DND-41 (cell line): ENCODE measurements at regions not wholly inside any gene's neighbourhood (a gene's known extent, or its start where the extent isn't known, plus 50 kb on each side); places are given as distances from the start of the nearest gene placed in this dataset.

Source experiments
- ATAC-seq: fragments of 200-7000 bp; cut with Tn5 transposase; 3 replicates; pipeline ENCODE4 v1.9.1; 2021; ENCODE audit warnings: low read depth; ENCODE audit not compliant: insufficient read depth
- DNase-seq: peaks from one replicate; pipeline ENCODE4 v3.0.0-alpha.2; 2020
- H2AFZ ChIP-seq: 2 replicates; pipeline ENCODE4 v1.6.0; 2012; ENCODE audit warnings: low read depth, low read length
- H3K27ac ChIP-seq: 2 replicates; pipeline ENCODE4 v1.5.1; 2012; ENCODE audit warnings: low read length, inconsistent platforms
- H3K27me3 ChIP-seq: fragments of 200-600 bp; sonication (generic); 2 replicates; pipeline ENCODE4 v1.6.0; 2012; ENCODE audit warnings: low read length, mild to moderate bottlenecking, inconsistent platforms; ENCODE audit not compliant: insufficient read depth, poor library complexity
- H3K36me3 ChIP-seq: 2 replicates; pipeline ENCODE4 v1.5.1; 2012; ENCODE audit warnings: low read length, inconsistent platforms; ENCODE audit not compliant: insufficient read depth
- H3K4me1 ChIP-seq: 2 replicates; pipeline ENCODE4 v1.5.1; 2012; ENCODE audit warnings: mild to moderate bottlenecking, low read length; ENCODE audit not compliant: insufficient read depth
- H3K4me2 ChIP-seq: 2 replicates; pipeline ENCODE4 v1.6.0; 2012; ENCODE audit warnings: mild to moderate bottlenecking, moderate library complexity, low read length, inconsistent platforms; ENCODE audit not compliant: insufficient read depth
- H3K4me3 ChIP-seq, 2 experiments: fragments of 200-600 bp in 1 of 2; shearing (Covaris generic) in 1 of 2; 2 replicates each; pipeline ENCODE4 v1.5.1; 2012 to 2016; ENCODE audit warnings: inconsistent platforms in 2 of 2, low read length in 2 of 2, mild to moderate bottlenecking in 2 of 2, low read depth in 1 of 2, moderate library complexity in 1 of 2
- H3K79me2 ChIP-seq: 2 replicates; pipeline ENCODE4 v1.6.0; 2012; ENCODE audit warnings: low read length, inconsistent platforms; ENCODE audit not compliant: insufficient read depth
- H3K9ac ChIP-seq: 2 replicates; pipeline ENCODE4 v1.6.0; 2012; ENCODE audit warnings: low read depth, mild to moderate bottlenecking, inconsistent platforms, low read length, moderate library complexity
- H3K9me3 ChIP-seq: 2 replicates; pipeline ENCODE4 v1.5.1; 2012; ENCODE audit warnings: low read length, moderate library complexity, mild to moderate bottlenecking, inconsistent platforms; ENCODE audit not compliant: insufficient read depth, severe bottlenecking
- H4K20me1 ChIP-seq: 2 replicates; pipeline ENCODE4 v1.6.0; 2012; ENCODE audit warnings: low read length; ENCODE audit not compliant: insufficient read depth
- EZH2 ChIP-seq: IDR thresholded peaks from 3 replicates; pipeline ENCODE4 v1.6.1; 2012; ENCODE audit warnings: borderline replicate concordance, low read depth, mild to moderate bottlenecking, moderate library complexity, low read length, inconsistent platforms; ENCODE audit not compliant: severe bottlenecking
- TF ChIP-seq, protein P1 (sequence below): IDR thresholded peaks from 2 replicates; pipeline ENCODE4 v1.5.1; 2012; ENCODE audit warnings: borderline replicate concordance, low read length, moderate library complexity, mild to moderate bottlenecking; ENCODE audit not compliant: poor library complexity, severe bottlenecking; ENCODE audit errors: extremely low read depth

DNA sequence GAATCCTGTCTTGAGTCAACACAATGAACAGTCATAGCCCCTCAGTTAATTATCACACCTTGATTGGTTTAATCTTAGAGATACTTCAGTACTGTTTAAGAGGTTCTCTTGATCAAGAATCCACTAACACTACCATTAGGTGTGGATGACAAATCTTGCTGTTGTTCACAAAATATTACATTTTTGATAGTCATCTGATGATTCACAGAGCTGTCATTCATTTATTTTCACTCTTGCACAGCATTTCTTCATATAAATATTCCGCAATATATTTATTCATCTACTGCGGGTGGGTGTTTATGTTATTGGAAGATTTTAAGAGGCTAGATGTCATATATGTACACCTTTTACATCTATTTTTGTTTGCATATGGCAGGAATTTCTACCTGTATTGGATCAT lies 1138.1 kb upstream of the PRKX start:
- H3K4me1 ChIP-seq, result no peaks in the 10 kb centered on the region
- H3K79me2 ChIP-seq, result no peaks in the 10 kb centered on the region
- no peaks in the 10 kb centered on the region for H3K27me3 ChIP-seq
- H3K9me3 ChIP-seq, result no peaks in the 10 kb centered on the region
- no peak overlapping the region for H3K27ac ChIP-seq
- H4K20me1 ChIP-seq, result no peaks in the 10 kb centered on the region
- no peak overlapping the region for H3K4me2 ChIP-seq
- H2AFZ ChIP-seq, result no peak overlapping the region
- ATAC-seq, result no peak
- TF ChIP-seq, protein P1, sequence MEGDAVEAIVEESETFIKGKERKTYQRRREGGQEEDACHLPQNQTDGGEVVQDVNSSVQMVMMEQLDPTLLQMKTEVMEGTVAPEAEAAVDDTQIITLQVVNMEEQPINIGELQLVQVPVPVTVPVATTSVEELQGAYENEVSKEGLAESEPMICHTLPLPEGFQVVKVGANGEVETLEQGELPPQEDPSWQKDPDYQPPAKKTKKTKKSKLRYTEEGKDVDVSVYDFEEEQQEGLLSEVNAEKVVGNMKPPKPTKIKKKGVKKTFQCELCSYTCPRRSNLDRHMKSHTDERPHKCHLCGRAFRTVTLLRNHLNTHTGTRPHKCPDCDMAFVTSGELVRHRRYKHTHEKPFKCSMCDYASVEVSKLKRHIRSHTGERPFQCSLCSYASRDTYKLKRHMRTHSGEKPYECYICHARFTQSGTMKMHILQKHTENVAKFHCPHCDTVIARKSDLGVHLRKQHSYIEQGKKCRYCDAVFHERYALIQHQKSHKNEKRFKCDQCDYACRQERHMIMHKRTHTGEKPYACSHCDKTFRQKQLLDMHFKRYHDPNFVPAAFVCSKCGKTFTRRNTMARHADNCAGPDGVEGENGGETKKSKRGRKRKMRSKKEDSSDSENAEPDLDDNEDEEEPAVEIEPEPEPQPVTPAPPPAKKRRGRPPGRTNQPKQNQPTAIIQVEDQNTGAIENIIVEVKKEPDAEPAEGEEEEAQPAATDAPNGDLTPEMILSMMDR, result no peak
- TF ChIP-seq EZH2, result no peak
- DNase-seq, result no peak
- H3K36me3 ChIP-seq, result no peaks in the 10 kb centered on the region
- no peak overlapping the region for H3K4me3 ChIP-seq
- no peak overlapping the region for H3K9ac ChIP-seq

DNA sequence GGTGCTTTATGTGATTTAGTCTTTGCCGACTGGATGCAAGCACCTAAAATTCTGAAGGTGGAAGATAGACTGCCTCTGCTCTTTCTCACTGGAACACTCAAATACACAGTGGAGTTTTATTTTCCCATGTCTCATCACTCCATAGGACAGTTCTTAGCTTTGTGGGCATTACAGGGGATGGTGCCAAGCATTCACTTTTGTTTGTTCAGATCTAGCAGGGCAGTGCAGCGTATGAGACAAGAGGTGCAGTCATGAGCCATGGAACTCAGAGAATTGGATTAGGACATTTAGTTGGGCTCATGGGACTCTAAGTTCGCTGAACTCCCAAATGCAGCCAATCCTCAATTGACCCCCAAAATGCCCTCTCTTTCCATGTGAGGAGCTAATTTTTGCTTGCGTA lies 1136.9 kb upstream of the PRKX start:
- DNase-seq (no peak), ATAC-seq (no peak)
- Histone ChIP-seq H3K9ac (no peak overlapping the region), H3K9me3 (no peaks in the 10 kb centered on the region), H3K36me3 (no peaks in the 10 kb centered on the region), H3K4me3 (no peak overlapping the region), H3K4me2 (no peak overlapping the region), H3K4me1 (no peaks in the 10 kb centered on the region), H3K27ac (no peak overlapping the region), H3K27me3 (no peaks in the 10 kb centered on the region), H3K79me2 (no peaks in the 10 kb centered on the region), H2AFZ (no peak overlapping the region), H4K20me1 (no peaks in the 10 kb centered on the region)
- no peak for TF ChIP-seq EZH2
- TF ChIP-seq, protein P1, result no peak

DNA sequence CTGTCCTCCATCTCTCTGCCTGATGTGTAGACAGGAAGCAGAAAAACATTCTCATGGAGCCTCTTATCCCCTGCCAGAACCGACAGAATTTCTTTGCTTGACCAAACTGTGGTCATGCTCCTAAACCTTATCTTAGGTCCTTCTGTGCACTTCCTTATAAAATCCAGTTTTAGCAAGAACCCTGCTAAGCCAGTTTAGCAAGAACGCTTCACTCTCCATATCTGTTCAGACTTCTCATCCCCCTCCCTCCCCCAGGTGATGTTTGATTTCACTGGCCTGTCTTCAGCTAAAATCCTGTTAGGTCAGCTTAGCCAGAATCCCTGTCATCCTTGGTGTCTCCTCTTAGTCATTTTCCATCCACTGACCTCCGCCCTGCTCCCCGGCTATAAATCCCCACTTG lies 1130.9 kb upstream of the PRKX start:
- H3K27ac ChIP-seq, result no peak overlapping the region
- no peaks in the 10 kb centered on the region for H4K20me1 ChIP-seq
- no peak overlapping the region for H3K4me3 ChIP-seq
- H2AFZ ChIP-seq, result no peak overlapping the region
- H3K27me3 ChIP-seq, result no peaks in the 10 kb centered on the region
- no peaks in the 10 kb centered on the region for H3K79me2 ChIP-seq
- no peaks in the 10 kb centered on the region for H3K9me3 ChIP-seq
- H3K4me1 ChIP-seq, result no peaks in the 10 kb centered on the region
- no peak overlapping the region for H3K4me2 ChIP-seq
- DNase-seq, result no peak
- H3K9ac ChIP-seq, result no peak overlapping the region
- no peaks in the 10 kb centered on the region for H3K36me3 ChIP-seq
- ATAC-seq, result no peak
- TF ChIP-seq EZH2, result no peak
- TF ChIP-seq, protein P1, result no peak

DNA sequence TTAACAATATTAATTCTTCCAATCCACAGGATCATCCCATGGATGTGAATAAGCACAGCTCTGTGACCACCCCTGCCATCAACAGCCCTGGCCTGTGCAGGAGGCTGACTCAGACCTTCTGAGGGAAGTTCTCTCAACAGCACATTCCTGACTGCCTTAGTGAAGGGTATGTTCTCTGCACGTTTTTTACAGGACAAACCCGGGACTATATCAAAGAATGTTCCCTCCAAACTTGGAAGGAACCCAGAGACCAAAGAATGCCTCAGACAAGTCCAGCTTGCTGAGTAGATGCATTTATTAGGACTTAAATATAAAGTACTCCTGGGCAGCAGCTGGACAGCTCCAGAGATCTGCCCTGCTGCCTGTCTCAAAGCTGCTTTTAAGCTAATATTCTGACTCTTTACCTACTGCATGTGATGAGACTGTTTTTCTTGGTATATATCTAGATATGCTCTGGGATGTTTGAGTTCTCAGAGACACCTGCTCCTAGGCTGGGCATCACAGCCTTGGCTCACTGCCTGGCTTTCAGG lies 1127.8 kb upstream of the PRKX start:
- no peak overlapping the region for H3K4me3 ChIP-seq
- no peak overlapping the region for H3K27ac ChIP-seq
- no peaks in the 10 kb centered on the region for H3K36me3 ChIP-seq
- H3K9me3 ChIP-seq, result no peaks in the 10 kb centered on the region
- no peak for ATAC-seq
- H2AFZ ChIP-seq, result no peak overlapping the region
- H3K79me2 ChIP-seq, result no peaks in the 10 kb centered on the region
- DNase-seq, result no peak
- H4K20me1 ChIP-seq, result no peaks in the 10 kb centered on the region
- TF ChIP-seq EZH2, result no peak
- TF ChIP-seq, protein P1, result no peak
- H3K4me1 ChIP-seq, result no peaks in the 10 kb centered on the region
- H3K4me2 ChIP-seq, result no peak overlapping the region
- no peak overlapping the region for H3K9ac ChIP-seq
- H3K27me3 ChIP-seq, result no peaks in the 10 kb centered on the region
